ENCODE measurements at regions not wholly inside any gene's neighbourhood (a gene's known extent, or its start where the extent isn't known, plus 50 kb on each side); places are given as distances from the start of the nearest gene placed in this dataset.

- Histone ChIP-seq H3K4me3 (ENCODE audit: low read depth, low read length) (no peak overlapping the region), H3K36me3 (ENCODE audit: control insufficient read depth, insufficient read depth, low read length) (no peaks in the 10 kb centered on the region), H3K27me3 (ENCODE audit: control insufficient read depth, insufficient read depth, low read length) (no peaks in the 10 kb centered on the region)
- no peak for TF ChIP-seq CTCF (IDR thresholded peaks at IDR 0.05; ENCODE audit: insufficient read depth, low read length, severe bottlenecking)
- DNase-seq (ENCODE audit: low read depth) = no peak
- FAIRE-seq = no peak
Measured at GRCh38 chr10:65565246-65565645, 1360.6 kb upstream of the LRRTM3 start.

GRCh38 chr10:65566906-65567305 is 1358.9 kb upstream of the LRRTM3 start:
- no peak for DNase-seq (ENCODE audit: low read depth)
- no peak overlapping the region for H3K4me3 ChIP-seq (ENCODE audit: low read depth, low read length)
- no peaks in the 10 kb centered on the region for H3K27me3 ChIP-seq (ENCODE audit: control insufficient read depth, insufficient read depth, low read length)
- FAIRE-seq = no peak
- no peak for TF ChIP-seq CTCF (IDR thresholded peaks at IDR 0.05; ENCODE audit: insufficient read depth, low read length, severe bottlenecking)
- no peaks in the 10 kb centered on the region for H3K36me3 ChIP-seq (ENCODE audit: control insufficient read depth, insufficient read depth, low read length)

GRCh38 chr10:65570143-65571010 is 1355.5 kb upstream of the LRRTM3 start:
- Histone ChIP-seq H3K36me3 (ENCODE audit: control insufficient read depth, insufficient read depth, low read length) (no peaks in the 10 kb centered on the region), H3K4me3 (ENCODE audit: low read depth, low read length) (peak overlapping the region; percentile 58), H3K27me3 (ENCODE audit: control insufficient read depth, insufficient read depth, low read length) (no peaks in the 10 kb centered on the region)
- FAIRE-seq (no peak), DNase-seq (ENCODE audit: low read depth) (peak; percentile 49)
- no peak for TF ChIP-seq CTCF (IDR thresholded peaks at IDR 0.05; ENCODE audit: insufficient read depth, low read length, severe bottlenecking)

- no peaks in the 10 kb centered on the region for H3K27me3 ChIP-seq (ENCODE audit: control insufficient read depth, insufficient read depth, low read length)
- no peak for TF ChIP-seq CTCF (IDR thresholded peaks at IDR 0.05; ENCODE audit: insufficient read depth, low read length, severe bottlenecking)
- H3K4me3 ChIP-seq (ENCODE audit: low read depth, low read length) = peak overlapping the region; percentile 58
- peak; percentile 34 for DNase-seq (ENCODE audit: low read depth)
- no peaks in the 10 kb centered on the region for H3K36me3 ChIP-seq (ENCODE audit: control insufficient read depth, insufficient read depth, low read length)
- no peak for FAIRE-seq
Measured at GRCh38 chr10:65571011-65571570, 1354.7 kb upstream of the LRRTM3 start.

- TF ChIP-seq CTCF (IDR thresholded peaks at IDR 0.05; ENCODE audit: insufficient read depth, low read length, severe bottlenecking) = no peak
- DNase-seq (ENCODE audit: low read depth) (no peak), FAIRE-seq (no peak)
- H3K4me3 ChIP-seq (ENCODE audit: low read depth, low read length) = no peak overlapping the region
- no peaks in the 10 kb centered on the region for H3K36me3 ChIP-seq (ENCODE audit: control insufficient read depth, insufficient read depth, low read length)
- H3K27me3 ChIP-seq (ENCODE audit: control insufficient read depth, insufficient read depth, low read length) = no peaks in the 10 kb centered on the region
Measured at GRCh38 chr10:65581426-65582026, 1344.3 kb upstream of the LRRTM3 start.

Data from bronchial epithelial cell (primary cell).